K562 (cell line): ENCODE measurements at regions not wholly inside any gene's neighbourhood (a gene's known extent, or its start where the extent isn't known, plus 50 kb on each side); places are given as distances from the start of the nearest gene placed in this dataset.

Source experiments
- ARNT ChIP-seq, 2 experiments: fragments of 450-650 bp; IDR thresholded peaks; 2 replicates each; pipeline ENCODE4 v1.6.1; 2016; ENCODE audit warnings: mild to moderate bottlenecking in 1 of 2
- CBFB ChIP-seq: sonication (generic); formaldehyde crosslinking; IDR thresholded peaks from 2 replicates; pipeline ENCODE4 v1.4.0; 2020; ENCODE audit warnings: mild to moderate bottlenecking, missing genetic modification reagents
- FOS ChIP-seq: IDR thresholded peaks from 3 replicates; pipeline ENCODE4 v1.6.1; 2011; ENCODE audit not compliant: insufficient read length; ENCODE audit errors: extremely low read depth
- KLF16 ChIP-seq: IDR thresholded peaks from 2 replicates; pipeline ENCODE4 v1.6.1; 2016; ENCODE audit warnings: antibody characterized with exemption
- RCOR1 ChIP-seq, 2 experiments: IDR thresholded peaks; 2 replicates each; pipeline ENCODE4 v1.6.1; 2012; ENCODE audit warnings: low read depth in 2 of 2, low read length in 2 of 2, borderline replicate concordance in 1 of 2, improper control_type of control experiment in 1 of 2
- SP1 ChIP-seq: sonication (generic); formaldehyde crosslinking; IDR thresholded peaks from 2 replicates; pipeline ENCODE4 v1.8.1; 2022; ENCODE audit warnings: mild to moderate bottlenecking, missing genetic modification reagents

DNA sequence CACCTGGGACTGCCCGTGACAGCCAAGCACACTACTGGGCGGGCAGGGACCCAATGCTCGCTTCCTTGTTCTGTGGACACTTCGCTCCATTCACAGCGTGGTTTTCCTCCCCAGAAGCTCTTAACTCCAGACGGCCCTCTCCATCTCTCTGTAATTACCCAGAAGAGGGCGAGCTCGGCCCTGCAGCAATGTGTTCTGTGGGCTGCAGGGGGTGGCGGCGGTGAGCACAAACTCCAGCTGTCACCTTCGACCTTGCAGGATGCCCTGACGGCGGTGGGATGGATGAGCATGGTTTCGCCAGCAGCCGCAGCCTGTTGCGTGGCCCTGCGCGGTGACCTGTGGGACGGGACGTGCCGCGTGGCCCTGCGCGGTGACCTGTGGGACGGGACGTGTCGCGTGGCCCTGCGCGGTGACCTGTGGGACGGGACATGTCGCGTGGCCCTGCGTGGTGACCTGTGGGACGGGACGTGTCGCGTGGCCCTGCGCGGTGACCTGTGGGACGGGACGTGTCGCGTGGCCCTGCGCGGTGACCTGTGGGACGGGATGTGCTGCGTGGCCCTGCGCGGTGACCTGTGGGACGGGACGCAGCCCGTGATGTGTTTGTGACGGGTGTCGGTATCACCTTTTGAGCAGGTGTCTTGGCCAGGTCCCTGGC, 1204.7 kb downstream of the BRD1 start:
- TF ChIP-seq RCOR1 (IDR thresholded peaks at IDR 0.05; ENCODE audit: borderline replicate concordance in 1 of 2, low read depth in 2 of 2, low read length in 2 of 2) (no peak), SP1 (CRISPR knock-in tag) (no peak), KLF16 (no peak), ARNT (IDR thresholded peaks at IDR 0.05) (no peak), FOS (no peak), CBFB (CRISPR knock-in tag) (no peak)
